ENCODE measurements at regions not wholly inside any gene's neighbourhood (a gene's known extent, or its start where the extent isn't known, plus 50 kb on each side); places are given as distances from the start of the nearest gene placed in this dataset.
A peak's percentile ranks its signal among the peaks of the same experiment; 100 is the strongest.

- no peak for DNase-seq
Measured at GRCh38 chr11:80816966-80817365, 1376.1 kb upstream of the TENM4 start.

- no peak for DNase-seq
Measured at GRCh38 chr11:80816454-80816847, 1375.6 kb upstream of the TENM4 start.

- peak; percentile 25 for DNase-seq
Measured at GRCh38 chr11:80815752-80816453, 1375.1 kb upstream of the TENM4 start.

- DNase-seq = no peak
Measured at GRCh38 chr11:80814813-80815212, 1374.0 kb upstream of the TENM4 start.

- no peak for DNase-seq
Measured at GRCh38 chr11:80810695-80811094, 1369.9 kb upstream of the TENM4 start.

GRCh38 chr11:80798174-80798573 is 1357.3 kb upstream of the TENM4 start:
- DNase-seq = no peak

GRCh38 chr11:80783561-80783960 is 1342.7 kb upstream of the TENM4 start:
- no peak for DNase-seq

GRCh38 chr11:80782135-80782885 is 1341.5 kb upstream of the TENM4 start:
- no peak for DNase-seq

GRCh38 chr11:80779905-80780605 is 1339.2 kb upstream of the TENM4 start:
- DNase-seq = no peak

GRCh38 chr11:80778941-80779340 is 1338.1 kb upstream of the TENM4 start:
- DNase-seq = no peak

GRCh38 chr11:80778432-80778831 is 1337.6 kb upstream of the TENM4 start:
- no peak for DNase-seq

GRCh38 chr11:80773919-80774318 is 1333.1 kb upstream of the TENM4 start:
- DNase-seq = no peak

- no peak for DNase-seq
Measured at GRCh38 chr11:80771017-80771416, 1330.2 kb upstream of the TENM4 start.

- no peak for DNase-seq
Measured at GRCh38 chr11:80758787-80759186, 1318.0 kb upstream of the TENM4 start.

- no peak for DNase-seq
Measured at GRCh38 chr11:80748207-80748925, 1307.5 kb upstream of the TENM4 start.

GRCh38 chr11:80746300-80746699 is 1305.5 kb upstream of the TENM4 start:
- no peak for DNase-seq

- no peak for DNase-seq
Measured at GRCh38 chr11:80745416-80745815, 1304.6 kb upstream of the TENM4 start.

GRCh38 chr11:80733790-80734189 is 1293.0 kb upstream of the TENM4 start:
- no peak for DNase-seq

GRCh38 chr11:80733361-80733760 is 1292.5 kb upstream of the TENM4 start:
- DNase-seq = no peak

- DNase-seq = no peak
Measured at GRCh38 chr11:80727315-80727714, 1286.5 kb upstream of the TENM4 start.

- no peak for DNase-seq
Measured at GRCh38 chr11:80726236-80726635, 1285.4 kb upstream of the TENM4 start.

- no peak for DNase-seq
Measured at GRCh38 chr11:80724366-80724765, 1283.5 kb upstream of the TENM4 start.

GRCh38 chr11:80722629-80723028 is 1281.8 kb upstream of the TENM4 start:
- no peak for DNase-seq

Data from inflammatory macrophage treated with lipopolysaccharide for 4 hours (primary cell).